ENCODE measurements at regions not wholly inside any gene's neighbourhood (a gene's known extent, or its start where the extent isn't known, plus 50 kb on each side); places are given as distances from the start of the nearest gene placed in this dataset.

DNA sequence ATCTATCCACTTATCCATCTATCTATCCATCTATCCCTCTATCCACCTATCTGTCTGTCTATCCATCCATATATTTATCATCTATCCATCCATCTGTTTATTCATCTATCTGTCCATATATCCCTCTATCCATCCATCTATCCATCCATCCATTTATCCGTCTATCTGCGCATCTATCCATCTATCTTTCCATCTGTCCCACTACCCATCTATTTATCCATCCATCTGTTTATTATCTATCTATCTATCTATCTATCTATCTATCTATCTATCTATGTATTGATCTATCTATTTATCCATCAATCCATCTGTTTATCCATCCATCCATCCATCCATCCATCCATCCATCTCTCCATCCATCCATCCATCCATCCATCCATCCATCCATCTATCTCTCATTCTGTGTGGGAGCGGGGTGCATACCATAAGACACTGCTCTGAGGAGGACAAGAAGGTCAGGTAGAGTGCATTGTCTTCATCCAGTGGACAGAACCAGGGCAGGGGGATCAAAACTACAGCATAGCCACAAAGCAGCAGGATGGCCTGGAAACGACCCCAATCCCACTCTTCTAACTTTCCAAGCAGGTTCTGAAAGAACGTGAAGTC, 53.2 kb upstream of the ENPP6 start:
- Histone ChIP-seq H3K23me2 (ENCODE audit: low read depth, low read length) (peaks cover 3% of the 10 kb centered on the region; the same call in 1 of the 2 replicates), H3K36me3 (ENCODE audit: control insufficient read depth in 2 of 4, insufficient read depth in 4 of 4, low read length in 3 of 4) (no peaks in the 10 kb centered on the region), H4K91ac (replicated peaks; ENCODE audit: insufficient read length, low read length) (no peak overlapping the region), H3K4ac (replicated peaks; ENCODE audit: insufficient read length, low read depth, low read length) (no peak overlapping the region), H3K9ac (replicated peaks in 1 of 4; ENCODE audit: extremely low read depth in 1 of 4, low read depth in 3 of 4, low read length in 3 of 4) (no peak overlapping the region), H3K4me3 (ENCODE audit: extremely low read depth in 1 of 4, insufficient read depth in 2 of 4, low read depth in 3 of 4, low read length in 4 of 4) (no peak overlapping the region), H4K20me1 (replicated peaks in 1 of 2; ENCODE audit: control insufficient read depth in 1 of 2, insufficient read depth in 2 of 2, low read length in 2 of 2) (no peaks in the 10 kb centered on the region), H3K18ac (ENCODE audit: extremely low read depth, low read length) (no peak overlapping the region), H2BK12ac (ENCODE audit: low read depth, low read length) (no peak overlapping the region), H4K8ac (ENCODE audit: extremely low read depth, insufficient read depth, low read length) (no peak overlapping the region), H2BK20ac (ENCODE audit: low read length) (no peak overlapping the region), H3K79me1 (ENCODE audit: low read depth, low read length) (no peaks in the 10 kb centered on the region), H4K5ac (ENCODE audit: insufficient read length, low read depth, low read length) (no peak overlapping the region), H3K27me3 (replicated peaks in 1 of 4; ENCODE audit: control insufficient read depth in 3 of 4, extremely low read depth in 1 of 4, insufficient read depth in 3 of 4, low read length in 3 of 4) (no peaks in the 10 kb centered on the region), H2AFZ (ENCODE audit: low read length) (no peak overlapping the region), H2BK5ac (ENCODE audit: low read depth, low read length) (no peak overlapping the region), H2BK15ac (ENCODE audit: low read length) (no peak overlapping the region), H2BK120ac (replicated peaks; ENCODE audit: low read depth, low read length) (no peak overlapping the region), H2AK5ac (ENCODE audit: low read depth, low read length) (no peak overlapping the region), H3K79me2 (ENCODE audit: control insufficient read depth in 1 of 2, insufficient read depth in 2 of 2, low read length in 2 of 2) (no peaks in the 10 kb centered on the region), H3K27ac (ENCODE audit: low read depth, low read length) (no peak overlapping the region), H3K4me1 (replicated peaks in 1 of 4; ENCODE audit: control insufficient read depth in 3 of 4, insufficient read depth in 4 of 4, low read length in 3 of 4) (peaks cover 0 to 5% (median 0%) of the 10 kb centered on the region in 4 experiments; a peak in 3 of 7 replicates), H3K9me3 (ENCODE audit: insufficient read depth in 2 of 2, low read depth in 1 of 2, low read length in 1 of 2) (peaks cover under 1 to 1% of the 10 kb centered on the region in 2 experiments; a peak in 2 of 4 replicates), H3K56ac (replicated peaks; ENCODE audit: insufficient read length, low read depth, low read length) (no peak overlapping the region), H3K14ac (ENCODE audit: insufficient read length) (no peak overlapping the region), H3K4me2 (ENCODE audit: insufficient read depth in 1 of 2, low read depth in 2 of 2, low read length in 2 of 2) (no peak overlapping the region), H3K23ac (ENCODE audit: insufficient read length) (no peak overlapping the region)
- FAIRE-seq (no peak), DNase-seq (ENCODE audit: low read depth in 1 of 2, low spot score in 2 of 2) (no peak)
- ChIA-PET POLR2A (ENCODE audit: partially characterized antibody) (no interaction called here), CTCF (ENCODE audit: partially characterized antibody) (interaction anchor here (0.6 to 2.6 kb wide), 5 partner anchors 9 to 885 kb away, joined by 3 to 8 read pairs (median 3); no protein-coding TSS in a partner anchor)
- WGBS, 2 experiments (ENCODE audit: extremely low coverage in 1 of 2, insufficient coverage in 1 of 2, insufficient read length in 1 of 2, insufficient replicate concordance in 2 of 2, low coverage in 1 of 2, low lambda C conversion rate in 2 of 2, missing lambda C conversion rate in 1 of 2): 95% methylated on average over 5 of the region's 5 CpGs; no CpG with 5 or more reads in 1 of the 2 experiments
- TF ChIP-seq SAP30 (IDR thresholded peaks at IDR 0.05; ENCODE audit: insufficient read depth, insufficient replicate concordance, low read length) (no peak), GTF2F1 (IDR thresholded peaks at IDR 0.05; ENCODE audit: borderline replicate concordance, low read depth, low read length) (no peak), RXRA (IDR thresholded peaks at IDR 0.05; ENCODE audit: insufficient read depth, low read depth, low read length) (no peak), NRF1 (IDR thresholded peaks at IDR 0.05; ENCODE audit: low read depth, low read length) (no peak), GABPA (IDR thresholded peaks at IDR 0.05; ENCODE audit: borderline replicate concordance, insufficient read depth, low read length) (no peak), KDM5A (IDR thresholded peaks at IDR 0.05; ENCODE audit: low read length) (no peak), RBBP5 (IDR thresholded peaks at IDR 0.05; ENCODE audit: borderline replicate concordance, low read depth, low read length) (no peak), BCL11A (IDR thresholded peaks at IDR 0.05; ENCODE audit: low read depth in 2 of 2, low read length in 2 of 2) (no peak)
- TF ChIP-seq, protein P1, sequence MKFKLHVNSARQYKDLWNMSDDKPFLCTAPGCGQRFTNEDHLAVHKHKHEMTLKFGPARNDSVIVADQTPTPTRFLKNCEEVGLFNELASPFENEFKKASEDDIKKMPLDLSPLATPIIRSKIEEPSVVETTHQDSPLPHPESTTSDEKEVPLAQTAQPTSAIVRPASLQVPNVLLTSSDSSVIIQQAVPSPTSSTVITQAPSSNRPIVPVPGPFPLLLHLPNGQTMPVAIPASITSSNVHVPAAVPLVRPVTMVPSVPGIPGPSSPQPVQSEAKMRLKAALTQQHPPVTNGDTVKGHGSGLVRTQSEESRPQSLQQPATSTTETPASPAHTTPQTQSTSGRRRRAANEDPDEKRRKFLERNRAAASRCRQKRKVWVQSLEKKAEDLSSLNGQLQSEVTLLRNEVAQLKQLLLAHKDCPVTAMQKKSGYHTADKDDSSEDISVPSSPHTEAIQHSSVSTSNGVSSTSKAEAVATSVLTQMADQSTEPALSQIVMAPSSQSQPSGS (IDR thresholded peaks at IDR 0.05; ENCODE audit: low read length): no peak
- TF ChIP-seq, protein P2, sequence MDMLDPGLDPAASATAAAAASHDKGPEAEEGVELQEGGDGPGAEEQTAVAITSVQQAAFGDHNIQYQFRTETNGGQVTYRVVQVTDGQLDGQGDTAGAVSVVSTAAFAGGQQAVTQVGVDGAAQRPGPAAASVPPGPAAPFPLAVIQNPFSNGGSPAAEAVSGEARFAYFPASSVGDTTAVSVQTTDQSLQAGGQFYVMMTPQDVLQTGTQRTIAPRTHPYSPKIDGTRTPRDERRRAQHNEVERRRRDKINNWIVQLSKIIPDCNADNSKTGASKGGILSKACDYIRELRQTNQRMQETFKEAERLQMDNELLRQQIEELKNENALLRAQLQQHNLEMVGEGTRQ (IDR thresholded peaks at IDR 0.05; ENCODE audit: low read length): no peak
